GM21723 (cell line): ENCODE measurements at regions not wholly inside any gene's neighbourhood (a gene's known extent, or its start where the extent isn't known, plus 50 kb on each side); places are given as distances from the start of the nearest gene placed in this dataset.
"Not testable (repeated sequence)": the region's sequence is repeated elsewhere in the genome, so short reads cannot be mapped to it uniquely, and the experiment has no call there.

ENCODE experiments used
- ATAC-seq: cut with Tn5 transposase; IDR thresholded peaks from one replicate; pipeline ENCODE4 v1.9.1; 2021; ENCODE audit warnings: mild to moderate bottlenecking, moderate library complexity; ENCODE audit not compliant: unreplicated experiment

DNA sequence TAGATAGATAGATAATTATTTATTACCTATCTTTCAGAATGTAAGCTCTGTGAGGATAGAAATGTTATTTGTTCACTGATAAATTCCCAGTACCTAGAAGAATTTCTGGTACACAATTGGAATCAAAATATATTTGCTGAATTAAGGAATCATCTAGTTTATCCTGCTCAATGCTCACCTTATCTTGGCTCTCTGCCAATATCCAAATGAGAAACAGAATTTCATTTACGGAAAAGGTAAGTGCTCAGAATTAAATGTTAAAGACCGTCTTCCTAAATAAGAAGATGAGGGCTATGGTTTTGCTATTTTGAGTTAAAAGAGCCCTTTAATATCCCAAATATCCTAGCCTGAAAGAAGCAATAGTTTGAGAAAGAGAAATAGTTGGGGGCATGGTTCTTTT is 232.1 kb upstream of the PDE4D start:
- no peak for ATAC-seq

DNA sequence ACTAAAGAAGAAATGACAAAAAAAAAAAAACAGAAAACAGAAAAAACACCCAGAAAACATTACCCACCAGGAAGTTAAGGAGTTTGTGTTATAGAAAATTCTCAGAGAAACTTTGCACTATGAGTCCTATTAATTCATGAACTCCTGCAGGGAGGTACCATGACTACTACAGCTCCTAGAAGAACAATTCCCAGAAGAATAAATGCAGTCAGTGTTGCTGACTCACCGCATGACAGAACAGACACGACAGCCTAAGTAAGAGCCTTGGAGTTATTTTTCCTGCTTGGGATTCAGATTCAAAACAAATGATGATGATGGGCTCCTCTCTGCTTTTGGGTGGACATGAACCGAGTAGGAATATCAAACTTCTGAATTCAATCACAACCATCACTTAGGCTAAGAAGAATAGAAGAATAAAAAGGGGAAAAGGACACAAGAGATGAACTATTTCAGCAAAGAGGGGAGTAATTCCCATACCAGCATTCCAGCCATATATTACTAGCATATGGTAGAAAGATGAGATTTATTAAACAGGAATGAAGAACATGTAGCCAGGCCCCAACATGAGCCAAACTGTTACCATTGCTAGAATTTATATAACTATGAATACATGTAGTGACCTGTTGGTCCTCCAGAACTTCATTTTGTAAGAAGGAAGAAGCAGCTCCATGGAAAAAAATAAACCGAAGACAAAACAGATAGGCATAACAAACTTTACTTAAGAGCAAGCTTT is 209.6 kb upstream of the PDE4D start:
- no peak for ATAC-seq

DNA sequence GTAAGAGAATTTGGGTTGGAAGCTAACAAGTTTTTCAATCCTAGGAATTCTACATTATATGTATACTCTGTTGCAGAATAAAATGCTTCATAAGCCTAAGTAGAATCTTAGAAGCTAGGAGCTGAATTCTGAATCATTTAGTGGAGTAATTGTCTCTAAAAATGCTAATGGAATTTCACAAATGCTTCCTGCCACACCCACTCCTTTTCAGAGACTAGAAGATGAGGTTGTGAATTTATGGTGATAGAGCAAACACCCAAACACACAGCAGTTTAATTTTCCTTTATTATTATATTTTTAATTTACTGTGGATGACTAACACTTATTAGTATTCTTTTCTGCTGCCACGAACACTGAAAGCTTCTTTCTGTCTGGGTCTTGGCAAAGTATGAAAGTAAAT is 208.0 kb upstream of the PDE4D start:
- no peak for ATAC-seq

DNA sequence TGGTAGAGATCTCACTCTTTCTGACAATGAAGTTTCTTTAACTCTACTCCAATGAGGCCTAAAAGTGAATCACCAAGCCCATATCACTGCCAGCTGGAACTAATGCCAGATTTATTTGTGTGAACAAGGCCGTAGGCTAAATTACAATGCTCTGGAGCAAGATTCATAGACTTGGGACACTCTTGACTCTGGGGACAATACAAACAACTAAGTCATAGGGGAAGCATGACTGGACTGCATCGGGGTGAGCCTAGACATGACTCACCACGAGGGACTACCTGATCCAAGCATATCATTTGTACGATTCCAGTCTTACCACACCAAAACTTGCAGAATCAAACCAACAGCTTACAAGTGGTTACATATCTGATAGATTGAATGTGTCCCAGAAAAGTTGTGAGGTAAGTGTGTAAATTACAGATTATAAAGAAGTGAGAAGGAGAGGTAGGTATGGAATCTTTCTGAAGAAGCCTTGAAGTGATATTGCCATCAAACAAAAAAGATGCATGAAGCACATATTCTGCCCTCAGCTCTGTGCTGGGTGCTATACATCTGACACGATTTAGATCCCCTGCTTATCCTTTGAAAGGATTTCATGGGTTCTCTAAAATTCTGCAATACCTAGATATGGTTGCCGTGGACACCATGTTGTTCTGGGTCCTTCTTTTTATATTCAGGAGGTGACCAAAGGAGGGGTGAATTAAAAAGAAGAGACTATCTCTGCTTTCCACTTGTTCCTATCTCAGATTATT is 199.3 kb upstream of the PDE4D start:
- no peak for ATAC-seq

DNA sequence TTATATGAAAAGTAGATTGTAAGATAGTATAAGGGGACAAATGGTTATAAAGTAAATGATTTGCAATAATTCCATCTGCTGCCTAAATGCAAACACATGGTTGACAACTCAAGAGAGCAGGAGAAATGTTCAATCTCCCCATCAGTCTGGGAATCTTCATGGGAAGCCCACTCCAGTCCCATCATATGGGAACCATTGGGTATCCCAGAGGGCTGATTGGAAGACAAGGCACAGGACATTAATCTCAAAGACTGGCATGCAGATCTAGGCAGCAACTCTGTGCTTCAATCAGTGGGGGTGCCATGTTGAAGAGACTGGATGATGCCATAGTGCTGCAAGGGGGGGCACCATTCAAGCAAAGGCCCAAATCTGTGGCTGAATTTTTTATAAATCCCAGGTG is 193.1 kb upstream of the PDE4D start:
- ATAC-seq = no peak

DNA sequence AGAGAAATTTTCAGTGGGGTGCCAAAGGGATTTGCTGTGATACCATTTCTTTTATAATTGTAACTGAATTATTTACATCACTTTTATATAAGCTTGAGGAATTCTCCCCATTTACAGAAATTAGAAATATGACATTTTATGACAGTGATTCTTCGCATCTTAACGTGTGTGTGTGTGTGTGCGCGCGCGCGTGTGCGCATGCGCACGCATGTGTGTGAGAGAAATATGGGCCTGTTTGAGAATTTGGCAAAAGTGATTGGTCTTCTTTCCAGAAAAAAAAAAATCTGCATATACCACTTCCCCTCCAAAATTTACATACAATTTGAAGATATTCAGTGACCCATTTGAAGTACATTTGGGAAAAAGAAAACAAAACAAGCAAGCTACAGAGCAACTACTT is 190.7 kb upstream of the PDE4D start:
- ATAC-seq = no peak

GRCh38 chr5:60077292-60077691 is 183.8 kb upstream of the PDE4D start:
- no peak for ATAC-seq

DNA sequence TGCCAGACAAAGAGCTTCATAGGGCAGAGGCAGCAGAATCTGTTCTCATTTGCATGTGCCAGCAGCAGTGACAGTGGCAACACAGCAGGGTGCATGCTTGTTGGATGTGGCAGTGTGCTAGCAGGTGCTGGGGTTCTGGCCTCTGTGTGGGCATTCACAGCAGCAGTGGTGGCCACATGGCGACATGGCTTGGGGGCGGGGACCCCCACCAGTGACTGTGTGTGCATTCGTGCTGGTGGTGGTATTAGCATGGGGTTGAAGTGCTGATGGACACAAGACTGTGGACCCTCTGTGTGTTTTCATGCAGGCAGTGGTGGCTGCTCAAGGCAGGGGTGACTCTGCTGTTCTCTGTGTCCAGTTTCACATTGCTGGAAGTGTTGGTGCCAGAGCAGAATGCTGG is 183.2 kb upstream of the PDE4D start:
- no peak for ATAC-seq

- no peak for ATAC-seq
Observed at GRCh38 chr5:60066502-60066901, 173.0 kb upstream of the PDE4D start.

DNA sequence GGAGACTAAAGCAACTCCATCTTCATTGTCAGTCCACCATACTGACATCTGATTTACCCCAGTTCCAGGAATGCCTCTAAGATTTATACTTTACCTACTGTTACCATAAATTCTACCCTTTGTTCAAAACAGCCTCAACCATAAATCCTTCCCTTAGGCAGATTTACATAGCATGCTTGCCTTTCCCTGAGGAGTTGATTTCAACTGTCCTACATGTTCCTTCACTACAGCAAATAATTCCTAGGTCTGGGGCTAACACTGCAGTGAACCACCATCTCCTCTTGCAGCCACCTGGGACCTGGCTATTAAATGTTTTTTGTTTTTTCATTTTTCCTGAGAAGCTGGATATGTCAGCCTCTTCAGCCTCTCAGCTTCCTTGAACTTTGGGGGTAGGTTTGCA is 166.9 kb upstream of the PDE4D start:
- no peak for ATAC-seq

- ATAC-seq = no peak
Observed at GRCh38 chr5:60056191-60056590, 162.7 kb upstream of the PDE4D start.

DNA sequence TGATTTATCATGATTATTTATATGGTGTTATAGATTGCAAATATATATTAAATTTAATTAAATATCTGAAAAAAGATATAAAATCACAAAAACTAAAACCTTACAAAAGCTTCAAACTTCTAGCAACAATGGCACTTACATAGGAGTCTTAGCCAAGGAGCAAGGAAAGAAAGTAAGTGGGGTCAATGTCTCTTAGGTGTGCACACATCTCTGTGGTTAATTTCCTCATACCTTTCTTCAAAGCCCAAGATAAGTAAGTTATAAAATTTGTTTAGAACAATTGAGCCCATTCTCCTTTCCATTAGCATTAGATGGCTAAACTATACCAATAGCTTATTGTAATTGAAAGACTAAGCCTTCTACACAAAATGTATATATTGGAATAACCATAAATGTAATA is 161.6 kb upstream of the PDE4D start:
- no peak for ATAC-seq

GRCh38 chr5:60041996-60042664 is 148.6 kb upstream of the PDE4D start:
- not testable (repeated sequence) for ATAC-seq

- ATAC-seq = not testable (repeated sequence)
Observed at GRCh38 chr5:60041508-60041907, 148.0 kb upstream of the PDE4D start.

DNA sequence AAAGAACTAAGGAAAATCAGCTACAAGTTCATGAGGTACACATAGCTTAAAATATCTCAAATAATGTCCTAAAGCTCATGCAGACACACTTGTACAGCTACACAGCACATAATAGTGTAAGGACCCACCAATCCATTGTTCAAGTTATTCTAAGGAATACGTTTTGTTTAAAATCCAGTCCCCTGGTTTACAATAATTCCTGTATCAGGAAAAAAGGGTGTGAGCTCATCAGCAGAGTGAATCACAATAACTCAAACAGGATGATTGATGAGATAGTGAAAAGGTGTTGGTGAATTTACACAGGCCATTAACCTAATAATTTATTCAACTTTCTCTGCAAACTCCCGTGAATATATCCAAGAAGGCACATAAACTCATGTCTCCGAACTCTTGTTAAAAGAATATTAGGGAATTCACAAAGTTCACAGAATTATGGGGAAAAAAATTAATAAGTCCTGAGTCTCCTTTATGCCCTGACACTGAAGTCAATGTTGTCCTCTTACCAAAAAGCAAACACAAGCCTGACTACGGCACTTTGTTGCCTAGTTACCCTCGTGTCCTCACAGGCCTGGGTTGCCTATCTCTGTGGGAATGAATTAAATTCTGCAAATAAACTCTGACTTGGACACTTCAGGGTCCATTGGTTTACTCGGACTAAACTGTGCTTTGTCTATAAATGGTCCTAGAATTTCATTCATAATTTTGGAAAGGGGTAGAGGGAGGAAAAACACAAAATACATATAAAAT is 142.8 kb upstream of the PDE4D start:
- no peak for ATAC-seq

- no peak for ATAC-seq
Observed at GRCh38 chr5:60026161-60026560, 132.6 kb upstream of the PDE4D start.

- ATAC-seq = no peak
Observed at GRCh38 chr5:60024104-60024503, 130.6 kb upstream of the PDE4D start.

GRCh38 chr5:60023255-60023654 is 129.7 kb upstream of the PDE4D start:
- ATAC-seq = no peak

DNA sequence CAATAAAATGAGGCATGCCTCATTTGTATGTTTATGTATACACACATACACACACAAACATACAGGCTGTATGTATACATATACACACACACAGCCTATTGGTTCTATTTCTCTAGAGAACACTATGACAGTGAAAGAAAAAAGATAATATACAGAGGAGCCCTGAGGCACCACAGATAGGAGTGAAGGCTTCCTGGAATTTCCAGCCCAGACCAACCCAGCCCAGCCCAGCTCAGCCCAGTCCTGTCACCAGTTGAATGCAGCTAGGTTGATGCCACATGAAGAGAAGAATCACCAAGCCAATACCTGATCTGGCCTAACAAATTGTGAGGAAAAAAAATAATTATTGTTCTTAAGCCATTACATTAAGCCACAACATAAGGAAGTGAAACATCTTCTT is 126.9 kb upstream of the PDE4D start:
- no peak for ATAC-seq

GRCh38 chr5:60018960-60019359 is 125.4 kb upstream of the PDE4D start:
- not testable (repeated sequence) for ATAC-seq

DNA sequence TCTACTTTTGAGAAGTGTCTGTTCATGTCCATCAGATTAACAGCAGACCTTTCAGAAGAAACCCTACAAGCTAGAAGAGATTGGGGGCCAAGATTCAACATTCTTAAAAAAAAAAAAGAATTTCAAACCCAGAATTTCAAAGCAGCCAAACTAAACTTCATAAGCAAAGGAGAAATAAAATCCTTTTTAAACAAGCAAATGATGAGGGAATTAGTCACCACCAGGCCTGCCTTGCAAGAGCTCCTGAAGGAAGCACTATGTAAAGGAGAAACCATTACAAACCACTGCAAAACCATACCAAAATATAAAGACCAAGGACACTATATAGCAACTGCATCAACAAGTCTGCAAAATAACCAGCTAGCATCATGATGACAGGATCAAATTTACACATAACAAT is 124.6 kb upstream of the PDE4D start:
- no peak for ATAC-seq
